ENCODE measurements at regions not wholly inside any gene's neighbourhood (a gene's known extent, or its start where the extent isn't known, plus 50 kb on each side); places are given as distances from the start of the nearest gene placed in this dataset.

DNA sequence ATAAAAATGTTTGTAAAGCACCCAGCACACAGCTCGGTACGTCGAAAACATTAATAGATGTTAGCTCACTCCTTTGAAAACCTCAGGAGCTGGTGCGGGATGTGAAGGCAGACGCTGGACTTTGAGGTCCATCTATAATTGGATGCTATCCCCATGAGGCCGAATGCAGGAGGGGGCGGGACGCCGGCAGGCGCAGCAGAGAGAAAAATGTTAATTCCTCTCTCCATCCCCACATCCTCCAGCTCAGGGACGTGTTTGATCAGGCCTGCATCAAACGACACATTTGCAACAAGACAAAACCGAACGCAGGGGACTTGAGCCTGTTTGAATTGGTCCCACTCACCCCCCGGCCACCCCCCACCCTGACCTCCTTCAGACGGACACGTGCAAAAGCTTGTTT, 231.0 kb downstream of the RBM19 start:
- TF ChIP-seq, protein P1, sequence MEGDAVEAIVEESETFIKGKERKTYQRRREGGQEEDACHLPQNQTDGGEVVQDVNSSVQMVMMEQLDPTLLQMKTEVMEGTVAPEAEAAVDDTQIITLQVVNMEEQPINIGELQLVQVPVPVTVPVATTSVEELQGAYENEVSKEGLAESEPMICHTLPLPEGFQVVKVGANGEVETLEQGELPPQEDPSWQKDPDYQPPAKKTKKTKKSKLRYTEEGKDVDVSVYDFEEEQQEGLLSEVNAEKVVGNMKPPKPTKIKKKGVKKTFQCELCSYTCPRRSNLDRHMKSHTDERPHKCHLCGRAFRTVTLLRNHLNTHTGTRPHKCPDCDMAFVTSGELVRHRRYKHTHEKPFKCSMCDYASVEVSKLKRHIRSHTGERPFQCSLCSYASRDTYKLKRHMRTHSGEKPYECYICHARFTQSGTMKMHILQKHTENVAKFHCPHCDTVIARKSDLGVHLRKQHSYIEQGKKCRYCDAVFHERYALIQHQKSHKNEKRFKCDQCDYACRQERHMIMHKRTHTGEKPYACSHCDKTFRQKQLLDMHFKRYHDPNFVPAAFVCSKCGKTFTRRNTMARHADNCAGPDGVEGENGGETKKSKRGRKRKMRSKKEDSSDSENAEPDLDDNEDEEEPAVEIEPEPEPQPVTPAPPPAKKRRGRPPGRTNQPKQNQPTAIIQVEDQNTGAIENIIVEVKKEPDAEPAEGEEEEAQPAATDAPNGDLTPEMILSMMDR (IDR thresholded peaks at IDR 0.05; ENCODE audit: low read length), result no peak
- no peak for TF ChIP-seq EZH2 (IDR thresholded peaks at IDR 0.05; ENCODE audit: borderline replicate concordance, low read length)
